Cardiac fibroblast (primary cell): ENCODE measurements at regions not wholly inside any gene's neighbourhood (a gene's known extent, or its start where the extent isn't known, plus 50 kb on each side); places are given as distances from the start of the nearest gene placed in this dataset.

ENCODE experiments used
- DNase-seq, 2 donors: peaks; one replicate each; pipeline versions ENCODE4 v3.0.0 to v3.0.0-alpha.2; 2010; ENCODE audit warnings: low read depth in 2 of 2
- H3K4me3 ChIP-seq, 2 donors: replicated peaks in 1 of 2; 1 replicate in 1 of 2; 2 replicates in 1 of 2; pipeline ENCODE4 v1.5.1; 2011; ENCODE audit warnings: low read depth in 2 of 2, low read length in 2 of 2, mild to moderate bottlenecking in 2 of 2, moderate library complexity in 1 of 2
- TF ChIP-seq, protein P1 (sequence below): IDR thresholded peaks from one replicate; pipeline ENCODE4 v1.5.1; 2011; ENCODE audit warnings: low read depth, mild to moderate bottlenecking, low read length, inconsistent platforms

DNA sequence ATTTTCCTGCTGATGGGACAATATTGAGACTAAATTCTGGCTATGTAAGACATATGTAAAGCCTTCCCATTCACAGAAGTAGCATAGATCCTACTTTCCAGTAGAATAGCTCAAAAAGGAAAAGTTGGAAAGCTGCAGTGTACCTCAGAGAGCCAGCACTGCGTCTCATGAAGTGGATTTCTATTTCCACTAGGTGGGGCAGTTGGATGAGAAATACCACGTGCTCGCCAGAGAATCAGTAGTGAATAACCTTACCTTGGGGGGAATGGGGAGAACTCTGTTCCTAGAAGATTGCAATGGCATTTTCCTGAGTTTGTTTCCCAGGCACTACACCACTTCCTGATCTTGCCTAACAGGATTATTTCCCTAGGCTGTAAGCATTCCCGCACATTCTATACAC, 907.1 kb downstream of the FSTL5 start:
- no peak overlapping the region for H3K4me3 ChIP-seq
- no peak for DNase-seq
- TF ChIP-seq, protein P1, sequence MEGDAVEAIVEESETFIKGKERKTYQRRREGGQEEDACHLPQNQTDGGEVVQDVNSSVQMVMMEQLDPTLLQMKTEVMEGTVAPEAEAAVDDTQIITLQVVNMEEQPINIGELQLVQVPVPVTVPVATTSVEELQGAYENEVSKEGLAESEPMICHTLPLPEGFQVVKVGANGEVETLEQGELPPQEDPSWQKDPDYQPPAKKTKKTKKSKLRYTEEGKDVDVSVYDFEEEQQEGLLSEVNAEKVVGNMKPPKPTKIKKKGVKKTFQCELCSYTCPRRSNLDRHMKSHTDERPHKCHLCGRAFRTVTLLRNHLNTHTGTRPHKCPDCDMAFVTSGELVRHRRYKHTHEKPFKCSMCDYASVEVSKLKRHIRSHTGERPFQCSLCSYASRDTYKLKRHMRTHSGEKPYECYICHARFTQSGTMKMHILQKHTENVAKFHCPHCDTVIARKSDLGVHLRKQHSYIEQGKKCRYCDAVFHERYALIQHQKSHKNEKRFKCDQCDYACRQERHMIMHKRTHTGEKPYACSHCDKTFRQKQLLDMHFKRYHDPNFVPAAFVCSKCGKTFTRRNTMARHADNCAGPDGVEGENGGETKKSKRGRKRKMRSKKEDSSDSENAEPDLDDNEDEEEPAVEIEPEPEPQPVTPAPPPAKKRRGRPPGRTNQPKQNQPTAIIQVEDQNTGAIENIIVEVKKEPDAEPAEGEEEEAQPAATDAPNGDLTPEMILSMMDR: no peak

- no peak overlapping the region for H3K4me3 ChIP-seq
- TF ChIP-seq, protein P1: no peak
- DNase-seq: no peak
Observed at GRCh38 chr4:161256172-161256571, 907.6 kb downstream of the FSTL5 start.

- no peak for DNase-seq
- no peak overlapping the region for H3K4me3 ChIP-seq
- TF ChIP-seq, protein P1: no peak
Observed at GRCh38 chr4:161254375-161254774, 909.4 kb downstream of the FSTL5 start.

GRCh38 chr4:161252520-161253141, 911.2 kb downstream of the FSTL5 start:
- DNase-seq: peak; percentile 2 to 23
- H3K4me3 ChIP-seq: no peak overlapping the region
- TF ChIP-seq, protein P1: peak; percentile 58

- no peak for DNase-seq
- TF ChIP-seq, protein P1: no peak
- H3K4me3 ChIP-seq: no peak overlapping the region
Observed at GRCh38 chr4:161249779-161250440, 913.9 kb downstream of the FSTL5 start.

DNA sequence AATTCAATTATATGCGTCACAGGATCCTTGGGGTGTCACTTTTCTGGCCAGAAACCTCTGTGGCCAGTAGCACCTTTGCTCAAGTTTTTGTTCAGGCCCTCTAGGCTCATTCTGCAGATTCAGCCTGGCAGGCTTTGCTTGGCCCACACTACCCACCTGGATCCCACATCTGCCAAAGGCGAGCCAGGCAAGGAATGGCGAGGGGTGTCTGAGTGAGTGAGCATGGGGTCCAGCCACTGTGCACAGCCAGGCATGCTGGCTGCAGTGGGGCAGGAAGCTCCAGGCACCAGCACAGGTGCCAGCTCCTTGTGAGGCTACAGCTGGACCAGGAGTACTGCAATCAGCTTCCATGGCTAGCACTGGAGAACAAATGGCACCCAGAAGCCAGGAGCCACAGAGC, 914.9 kb downstream of the FSTL5 start:
- TF ChIP-seq, protein P1: no peak
- no peak overlapping the region for H3K4me3 ChIP-seq
- no peak for DNase-seq
